ENCODE measurements at regions not wholly inside any gene's neighbourhood (a gene's known extent, or its start where the extent isn't known, plus 50 kb on each side); places are given as distances from the start of the nearest gene placed in this dataset.
A peak's percentile ranks its signal among the peaks of the same experiment; 100 is the strongest.

- Histone ChIP-seq H3K4me1 (ENCODE audit: insufficient read depth, low read length) (no peaks in the 10 kb centered on the region), H3K4me3 (replicated peaks in 1 of 3; ENCODE audit: insufficient read depth in 1 of 3, low read depth in 2 of 3, low read length in 3 of 3) (no peak overlapping the region), H3K9ac (ENCODE audit: insufficient read depth, low read depth, low read length) (no peak overlapping the region), H3K79me2 (ENCODE audit: insufficient read depth, low read length) (no peaks in the 10 kb centered on the region), H2AFZ (ENCODE audit: low read length) (no peak overlapping the region), H4K20me1 (ENCODE audit: insufficient read depth, low read length) (no peaks in the 10 kb centered on the region), H3K27me3 (ENCODE audit: control insufficient read depth in 1 of 2, insufficient read depth in 2 of 2, low read length in 2 of 2) (peaks cover 0 to 3% of the 10 kb centered on the region in 2 experiments; a peak in 2 of 5 replicates), H3K4me2 (ENCODE audit: low read depth, low read length) (no peak overlapping the region), H3K9me3 (ENCODE audit: low read length) (no peaks in the 10 kb centered on the region), H3K27ac (ENCODE audit: extremely low read length, insufficient read depth, low read length) (no peak overlapping the region), H3K36me3 (replicated peaks in 1 of 2; ENCODE audit: control insufficient read depth in 1 of 2, insufficient read depth in 2 of 2, low read length in 2 of 2) (no peaks in the 10 kb centered on the region)
- no TSS peak for BruUV-seq (replicated peaks)
- FAIRE-seq: no peak
- TF ChIP-seq CTCF (CRISPR knock-in tag; IDR thresholded peaks at IDR 0.05): 0 out of 2 replicates have a peak, but pooled peaks have one; percentile 6
- TF ChIP-seq ZNF609 (CRISPR knock-in tag; IDR thresholded peaks at IDR 0.05; ENCODE audit: borderline replicate concordance): no peak
- intact Hi-C loops (cut with micrococcal nuclease; ENCODE audit: unreplicated experiment) (no loop called here), in situ Hi-C loops (cut with HindIII; ENCODE audit: extremely low pct_ligation_motif_present, low pct_unique_long_range_greater_than_20kb) (no loop called here)
- no peak for DNase-seq (ENCODE audit: low spot score)
- peak; percentile 50 for ATAC-seq
- ChIA-PET POLR2A (no interaction called here), CTCF (ENCODE audit: low intra/inter-chr PET ratio, low total read pairs) (no interaction called here)
- 0% methylated on average over 3 of the region's 4 CpGs for WGBS (ENCODE audit: low lambda C conversion rate)
Observed at GRCh38 chr6:160940197-160940596, 51.4 kb upstream of the MAP3K4 start.

Measured in HepG2 (cell line).